Gastrocnemius medialis (tissue), 4 donors: ENCODE measurements at regions not wholly inside any gene's neighbourhood (a gene's known extent, or its start where the extent isn't known, plus 50 kb on each side); places are given as distances from the start of the nearest gene placed in this dataset.

Source experiments
- ATAC-seq, 2 donors: fragments of 150-250 bp; one replicate each; pipeline ENCODE4 v1.9.1; 2016
- DNase-seq, 2 donors: peaks; one replicate each; pipeline ENCODE4 v3.0.0-alpha.2; 2019
- H3K27ac ChIP-seq, 4 donors: fragments of 200-600 bp; sonication (generic); 1 replicate in 1 of 4; 2 replicates in 3 of 4; pipeline ENCODE4 v1.5.1; 2016 to 2018; ENCODE audit warnings: mild to moderate bottlenecking in 2 of 4, moderate library complexity in 1 of 4
- H3K27me3 ChIP-seq, 3 donors: fragments of 200-600 bp; sonication (generic) in 2 of 3; 1 replicate in 1 of 3; 2 replicates in 2 of 3; pipeline versions ENCODE4 v1.5.1 to v1.6.0; 2016 to 2019; ENCODE audit warnings: mild to moderate bottlenecking in 1 of 3, moderate library complexity in 1 of 3
- H3K36me3 ChIP-seq, 2 donors: fragments of 200-600 bp; sonication (generic) in 1 of 2; one replicate each; pipeline ENCODE4 v1.5.1; 2017 to 2018
- H3K4me1 ChIP-seq, 2 donors: fragments of 200-600 bp; sonication (generic) in 1 of 2; one replicate each; pipeline ENCODE4 v1.5.1; 2016 to 2017; ENCODE audit warnings: mild to moderate bottlenecking in 2 of 2
- H3K4me3 ChIP-seq, 4 donors: fragments of 200-600 bp; sonication (generic) in 3 of 4; 1 replicate in 1 of 4; 2 replicates in 3 of 4; pipeline ENCODE4 v1.5.1; 2016 to 2019; ENCODE audit warnings: mild to moderate bottlenecking in 2 of 4
- H3K9me3 ChIP-seq, 3 donors: fragments of 200-600 bp; sonication (generic) in 2 of 3; 1 replicate in 1 of 3; 2 replicates in 2 of 3; pipeline ENCODE4 v1.5.1; 2016 to 2019
- CTCF ChIP-seq, 5 experiments: fragments of 450-650 bp in 3 of 5; fragments of 200-600 bp in 2 of 5; sonication (generic) in 2 of 5; IDR thresholded peaks in 4 of 5; conservative IDR thresholded peaks in 1 of 5; 1 replicate in 4 of 5; 2 replicates in 1 of 5; pipeline ENCODE4 v1.5.1; 2016 to 2019; ENCODE audit warnings: antibody characterized with exemption in 5 of 5, mild to moderate bottlenecking in 3 of 5, moderate library complexity in 3 of 5
- POLR2A ChIP-seq, 2 donors: fragments of 450-650 bp; IDR thresholded peaks; one replicate each; pipeline ENCODE4 v1.6.1; 2017; ENCODE audit warnings: antibody characterized with exemption in 2 of 2, mild to moderate bottlenecking in 2 of 2, moderate library complexity in 2 of 2
- in situ Hi-C, 4 donors: fragments of 200-750 bp; cut with MboI; loops; one replicate each; pipeline versions ENCODE4 v1.15.0 to v1.8.0; 2017; ENCODE audit warnings: low sequenced_read_pairs in 4 of 4
- intact Hi-C: fragments of 100-400 bp; cut with DNase I; formaldehyde crosslinking; loops from one replicate; pipeline ENCODE4 v1.15.1; 2023; ENCODE audit warnings: low total_unique reads

DNA sequence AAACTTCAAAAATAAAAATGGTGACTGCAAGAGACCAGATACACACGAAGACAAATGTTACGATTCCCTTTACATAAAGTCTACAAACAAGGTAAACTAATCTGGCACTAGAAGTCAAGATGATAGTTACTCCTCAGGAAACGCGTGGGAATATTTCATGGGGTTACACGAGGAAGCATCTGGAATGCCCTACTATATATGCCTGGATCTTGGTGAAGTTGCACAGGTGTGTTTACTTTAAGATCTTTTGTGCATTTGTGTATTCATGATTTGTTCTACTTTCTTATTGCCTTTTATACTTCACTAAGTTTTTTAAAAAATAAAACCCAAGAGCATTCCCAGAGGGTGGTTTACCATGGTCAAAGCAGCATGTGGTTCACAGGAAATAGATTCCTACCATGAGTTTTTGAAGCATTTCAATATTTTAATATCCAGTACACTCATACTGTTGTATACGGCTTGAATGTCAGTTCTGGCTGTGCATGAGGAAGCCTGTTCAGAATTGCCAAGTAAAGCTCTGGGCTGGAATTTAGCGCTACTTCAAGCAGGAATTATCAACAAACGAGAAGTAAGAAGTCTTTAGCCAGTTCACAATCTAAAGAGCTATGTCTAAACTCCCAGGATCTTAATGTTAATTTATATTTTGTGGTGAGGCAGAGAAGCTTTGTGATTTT lies 239.8 kb upstream of the KLHL1 start:
- in situ Hi-C loops (no loop called here), intact Hi-C loops (no loop called here)
- Histone ChIP-seq H3K27ac (no peak overlapping the region), H3K36me3 (no peaks in the 10 kb centered on the region), H3K4me1 (no peaks in the 10 kb centered on the region), H3K9me3 (no peaks in the 10 kb centered on the region), H3K4me3 (no peak overlapping the region), H3K27me3 (no peaks in the 10 kb centered on the region)
- DNase-seq: no peak
- ATAC-seq: no peak
- TF ChIP-seq CTCF (IDR thresholded peaks at IDR 0.05 in 4 of 5, conservative IDR thresholded peaks at IDR 0.05 in 1 of 5) (no peak), POLR2A (IDR thresholded peaks at IDR 0.05) (no peak)

DNA sequence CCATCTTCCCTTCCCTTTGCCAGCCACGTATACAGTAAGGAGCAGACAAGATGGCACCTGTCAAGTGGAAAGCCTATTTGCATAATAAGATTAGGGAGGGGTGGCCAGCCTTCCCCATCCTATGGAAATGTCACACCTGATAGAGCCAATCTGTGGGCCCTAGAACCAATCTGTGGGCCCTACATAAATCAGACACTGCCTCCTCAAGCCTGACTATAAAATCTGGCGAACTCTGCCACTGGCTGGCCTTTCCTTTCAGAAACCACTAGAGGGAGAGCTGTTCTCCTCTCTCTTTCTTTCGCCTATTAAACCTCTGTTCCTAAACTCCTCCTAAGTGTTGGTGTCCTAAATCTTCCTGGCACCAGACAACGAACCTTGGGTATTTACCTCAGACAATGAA lies 231.5 kb upstream of the KLHL1 start:
- no peaks in the 10 kb centered on the region for H3K9me3 ChIP-seq
- intact Hi-C loops (no loop called here), in situ Hi-C loops (no loop called here)
- no peak overlapping the region for H3K27ac ChIP-seq
- H3K4me1 ChIP-seq: no peaks in the 10 kb centered on the region
- no peak overlapping the region for H3K4me3 ChIP-seq
- no peaks in the 10 kb centered on the region for H3K36me3 ChIP-seq
- H3K27me3 ChIP-seq: no peaks in the 10 kb centered on the region
- ATAC-seq (no peak), DNase-seq (no peak)
- TF ChIP-seq CTCF (IDR thresholded peaks at IDR 0.05 in 4 of 5, conservative IDR thresholded peaks at IDR 0.05 in 1 of 5) (no peak), POLR2A (IDR thresholded peaks at IDR 0.05) (no peak)

DNA sequence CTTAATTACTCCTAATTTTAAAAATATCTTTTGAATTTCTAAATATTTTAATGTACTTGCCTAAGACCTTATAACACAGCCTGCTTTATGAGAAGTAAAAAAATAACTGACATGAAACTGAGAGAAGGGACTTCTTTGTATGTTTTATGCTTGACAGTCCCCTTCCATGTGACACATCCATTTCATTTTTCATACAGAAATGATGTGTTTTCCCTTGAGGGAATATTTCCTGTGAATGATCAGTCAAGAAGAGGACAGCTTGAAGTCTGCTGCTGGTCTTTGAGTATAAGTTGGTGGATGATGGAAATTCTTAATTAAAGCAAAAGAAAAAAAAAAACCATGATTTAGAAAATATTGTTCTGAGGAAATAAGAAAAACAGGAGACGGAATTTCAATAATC lies 230.4 kb upstream of the KLHL1 start:
- DNase-seq: no peak
- no peak overlapping the region for H3K27ac ChIP-seq
- no peaks in the 10 kb centered on the region for H3K36me3 ChIP-seq
- ATAC-seq: no peak
- in situ Hi-C loops (no loop called here), intact Hi-C loops (no loop called here)
- no peaks in the 10 kb centered on the region for H3K4me1 ChIP-seq
- TF ChIP-seq CTCF (IDR thresholded peaks at IDR 0.05 in 4 of 5, conservative IDR thresholded peaks at IDR 0.05 in 1 of 5) (no peak), POLR2A (IDR thresholded peaks at IDR 0.05) (no peak)
- H3K4me3 ChIP-seq: no peak overlapping the region
- H3K27me3 ChIP-seq: no peaks in the 10 kb centered on the region
- no peaks in the 10 kb centered on the region for H3K9me3 ChIP-seq

- no peak for DNase-seq
- intact Hi-C loops: no loop called here
- Histone ChIP-seq H3K4me3 (no peak overlapping the region), H3K4me1 (no peaks in the 10 kb centered on the region), H3K9me3 (no peaks in the 10 kb centered on the region), H3K27me3 (no peaks in the 10 kb centered on the region), H3K27ac (no peak overlapping the region), H3K36me3 (no peaks in the 10 kb centered on the region)
- in situ Hi-C loops: no loop called here
- ATAC-seq: no peak
- no peak for TF ChIP-seq CTCF (IDR thresholded peaks at IDR 0.05 in 4 of 5, conservative IDR thresholded peaks at IDR 0.05 in 1 of 5)
- no peak for TF ChIP-seq POLR2A (IDR thresholded peaks at IDR 0.05)
Measured at GRCh38 chr13:70336866-70337265, 228.6 kb upstream of the KLHL1 start.

GRCh38 chr13:70333752-70334151 lies 225.5 kb upstream of the KLHL1 start:
- Histone ChIP-seq H3K4me1 (no peaks in the 10 kb centered on the region), H3K9me3 (no peaks in the 10 kb centered on the region), H3K27ac (no peak overlapping the region), H3K4me3 (no peak overlapping the region), H3K36me3 (no peaks in the 10 kb centered on the region), H3K27me3 (no peaks in the 10 kb centered on the region)
- no peak for TF ChIP-seq CTCF (IDR thresholded peaks at IDR 0.05 in 4 of 5, conservative IDR thresholded peaks at IDR 0.05 in 1 of 5)
- no peak for DNase-seq
- in situ Hi-C loops (no loop called here), intact Hi-C loops (no loop called here)
- ATAC-seq: no peak
